DMS53 treated with DMSO at 0.1 percent for 48 hours (cell line): ENCODE measurements at regions not wholly inside any gene's neighbourhood (a gene's known extent, or its start where the extent isn't known, plus 50 kb on each side); places are given as distances from the start of the nearest gene placed in this dataset.

ENCODE experiments used
- DNase-seq: peaks from one replicate; lab custom pipeline; 2025; ENCODE audit not compliant: unreplicated experiment; lab: John Stamatoyannopoulos, UW

- DNase-seq: no peak
Observed at GRCh38 chr4:148828291-148828690, 386.1 kb upstream of the NR3C2 start.

- DNase-seq: no peak
Observed at GRCh38 chr4:148827781-148828180, 385.6 kb upstream of the NR3C2 start.

- DNase-seq: no peak
Observed at GRCh38 chr4:148823419-148823769, 381.2 kb upstream of the NR3C2 start.

- DNase-seq: no peak
Observed at GRCh38 chr4:148822572-148823418, 380.6 kb upstream of the NR3C2 start.

GRCh38 chr4:148814030-148814429, 371.8 kb upstream of the NR3C2 start:
- DNase-seq: no peak

GRCh38 chr4:148813289-148813688, 371.1 kb upstream of the NR3C2 start:
- no peak for DNase-seq

GRCh38 chr4:148812101-148812500, 369.9 kb upstream of the NR3C2 start:
- no peak for DNase-seq

- DNase-seq: no peak
Observed at GRCh38 chr4:148810461-148810860, 368.2 kb upstream of the NR3C2 start.

GRCh38 chr4:148808416-148808815, 366.2 kb upstream of the NR3C2 start:
- no peak for DNase-seq

- no peak for DNase-seq
Observed at GRCh38 chr4:148800940-148801339, 358.7 kb upstream of the NR3C2 start.

- no peak for DNase-seq
Observed at GRCh38 chr4:148800336-148800885, 358.2 kb upstream of the NR3C2 start.

GRCh38 chr4:148795156-148795864, 353.1 kb upstream of the NR3C2 start:
- DNase-seq: no peak

GRCh38 chr4:148793221-148793620, 351.0 kb upstream of the NR3C2 start:
- no peak for DNase-seq

GRCh38 chr4:148790691-148791090, 348.5 kb upstream of the NR3C2 start:
- DNase-seq: no peak

- no peak for DNase-seq
Observed at GRCh38 chr4:148790246-148790645, 348.0 kb upstream of the NR3C2 start.

- DNase-seq: no peak
Observed at GRCh38 chr4:148787831-148788477, 345.7 kb upstream of the NR3C2 start.

- no peak for DNase-seq
Observed at GRCh38 chr4:148787285-148787684, 345.1 kb upstream of the NR3C2 start.

GRCh38 chr4:148786699-148787098, 344.5 kb upstream of the NR3C2 start:
- no peak for DNase-seq

GRCh38 chr4:148782284-148782683, 340.1 kb upstream of the NR3C2 start:
- DNase-seq: no peak

- no peak for DNase-seq
Observed at GRCh38 chr4:148780426-148781005, 338.3 kb upstream of the NR3C2 start.

GRCh38 chr4:148779771-148780170, 337.6 kb upstream of the NR3C2 start:
- no peak for DNase-seq
